Osteoblast (primary cell): ENCODE measurements at regions not wholly inside any gene's neighbourhood (a gene's known extent, or its start where the extent isn't known, plus 50 kb on each side); places are given as distances from the start of the nearest gene placed in this dataset.

ENCODE experiments used
- DNase-seq: peaks from one replicate; pipeline ENCODE4 v3.0.0; 2011; ENCODE audit warnings: low spot score, mixed read lengths; ENCODE audit not compliant: insufficient read length; ENCODE audit errors: missing footprints
- H2AFZ ChIP-seq: 2 replicates; pipeline ENCODE4 v1.6.0; 2011; ENCODE audit warnings: mild to moderate bottlenecking, low read length
- H3K27ac ChIP-seq: 2 replicates; pipeline ENCODE4 v1.5.1; 2011; ENCODE audit warnings: mild to moderate bottlenecking, low read depth, low read length, moderate library complexity
- H3K27me3 ChIP-seq: 2 replicates; pipeline ENCODE4 v1.6.0; 2012; ENCODE audit warnings: mild to moderate bottlenecking, control low read depth, inconsistent platforms, low read length, moderate library complexity; ENCODE audit not compliant: insufficient read depth
- H3K36me3 ChIP-seq: 2 replicates; pipeline ENCODE4 v1.5.1; 2011; ENCODE audit warnings: mild to moderate bottlenecking, low read length, control low read depth, moderate library complexity; ENCODE audit not compliant: insufficient read depth
- H3K4me1 ChIP-seq: 2 replicates; pipeline ENCODE4 v1.5.1; 2011; ENCODE audit warnings: mild to moderate bottlenecking, low read length, control low read depth, moderate library complexity; ENCODE audit not compliant: insufficient read depth
- H3K4me2 ChIP-seq: 2 replicates; pipeline ENCODE4 v1.6.0; 2011; ENCODE audit warnings: mild to moderate bottlenecking, low read length; ENCODE audit not compliant: insufficient read depth
- H3K4me3 ChIP-seq: fragments of 200-600 bp; sonication (generic); 3 replicates; pipeline ENCODE4 v1.5.1; 2012; ENCODE audit warnings: mild to moderate bottlenecking, low read length, inconsistent platforms; ENCODE audit not compliant: insufficient read depth
- H3K79me2 ChIP-seq: 2 replicates; pipeline ENCODE4 v1.6.0; 2012; ENCODE audit warnings: mild to moderate bottlenecking, low read length, control low read depth, inconsistent platforms; ENCODE audit not compliant: insufficient read depth
- H3K9me3 ChIP-seq: 2 replicates; pipeline ENCODE4 v1.5.1; 2011; ENCODE audit warnings: low read depth, low read length, control low read depth
- H4K20me1 ChIP-seq: 2 replicates; pipeline ENCODE4 v1.6.0; 2012; ENCODE audit warnings: mild to moderate bottlenecking, low read length, control low read depth; ENCODE audit not compliant: insufficient read depth
- CTCF ChIP-seq: IDR thresholded peaks from 2 replicates; pipeline ENCODE4 v1.5.1; 2011; ENCODE audit warnings: mild to moderate bottlenecking, low read depth, low read length, moderate library complexity; ENCODE audit errors: extremely low read depth

GRCh38 chr2:84083984-84084383, 375.1 kb downstream of the SUCLG1 start:
- Histone ChIP-seq H3K4me1 (no peaks in the 10 kb centered on the region), H4K20me1 (no peaks in the 10 kb centered on the region), H3K9me3 (peaks cover 9% of the 10 kb centered on the region), H3K36me3 (no peaks in the 10 kb centered on the region), H2AFZ (no peak overlapping the region), H3K27ac (no peak overlapping the region), H3K4me2 (no peak overlapping the region), H3K79me2 (no peaks in the 10 kb centered on the region), H3K4me3 (no peak overlapping the region), H3K27me3 (no peaks in the 10 kb centered on the region)
- no peak for TF ChIP-seq CTCF
- DNase-seq = no peak

DNA sequence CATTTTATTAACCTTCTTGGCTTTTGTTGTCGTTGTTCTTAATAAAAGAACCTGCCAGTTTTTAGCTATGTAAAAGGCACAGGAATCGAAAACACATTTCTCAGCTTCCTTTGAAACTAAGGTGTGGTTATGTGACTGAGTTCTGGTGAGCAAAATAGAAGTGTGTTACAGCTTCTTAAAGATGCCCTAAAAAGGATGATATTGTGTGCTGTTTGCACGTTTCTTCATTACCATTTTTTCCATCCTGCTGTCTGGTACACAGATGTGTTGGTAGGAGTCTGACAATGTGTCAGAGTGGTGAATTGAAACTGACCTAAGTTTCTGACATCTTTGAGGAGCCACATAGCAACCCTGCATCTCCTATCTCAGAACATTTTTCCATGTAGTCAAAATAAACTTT, 380.6 kb downstream of the SUCLG1 start:
- no peak for TF ChIP-seq CTCF
- DNase-seq = no peak
- peaks cover 5% of the 10 kb centered on the region for H3K9me3 ChIP-seq
- H3K27ac ChIP-seq = no peak overlapping the region
- H3K79me2 ChIP-seq = no peaks in the 10 kb centered on the region
- H3K4me2 ChIP-seq = no peak overlapping the region
- no peaks in the 10 kb centered on the region for H3K4me1 ChIP-seq
- H3K27me3 ChIP-seq = no peaks in the 10 kb centered on the region
- no peaks in the 10 kb centered on the region for H3K36me3 ChIP-seq
- H2AFZ ChIP-seq = no peak overlapping the region
- H4K20me1 ChIP-seq = no peaks in the 10 kb centered on the region
- H3K4me3 ChIP-seq = no peak overlapping the region

GRCh38 chr2:84077496-84077895, 381.6 kb downstream of the SUCLG1 start:
- no peak overlapping the region for H3K4me2 ChIP-seq
- DNase-seq = no peak

DNA sequence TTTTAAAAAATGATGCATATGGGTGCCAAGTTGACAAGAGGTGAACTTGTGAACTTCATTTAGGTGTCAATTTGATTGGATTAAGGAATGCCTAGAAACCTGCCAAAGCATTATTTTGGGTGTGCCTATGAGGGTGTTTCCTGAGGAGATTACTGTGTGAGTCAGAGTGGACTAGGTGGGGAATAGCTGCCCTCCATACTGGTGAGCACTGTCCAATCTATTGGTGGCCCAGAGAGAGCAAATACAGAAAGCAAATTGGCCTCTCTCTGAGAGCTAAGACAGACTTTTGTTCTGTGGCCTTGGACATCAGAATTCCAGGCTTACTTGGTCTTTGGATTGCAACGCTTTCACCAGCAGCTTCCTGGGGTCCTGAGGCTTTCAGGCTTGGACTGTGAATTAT, 388.0 kb downstream of the SUCLG1 start:
- no peak overlapping the region for H2AFZ ChIP-seq
- no peaks in the 10 kb centered on the region for H4K20me1 ChIP-seq
- no peak overlapping the region for H3K4me3 ChIP-seq
- H3K4me1 ChIP-seq = no peaks in the 10 kb centered on the region
- no peaks in the 10 kb centered on the region for H3K9me3 ChIP-seq
- no peaks in the 10 kb centered on the region for H3K36me3 ChIP-seq
- H3K79me2 ChIP-seq = no peaks in the 10 kb centered on the region
- H3K27me3 ChIP-seq = no peaks in the 10 kb centered on the region
- no peak overlapping the region for H3K4me2 ChIP-seq
- DNase-seq = no peak
- no peak for TF ChIP-seq CTCF
- no peak overlapping the region for H3K27ac ChIP-seq

More at GRCh38 chr2:84077496-84077895, 381.6 kb downstream of the SUCLG1 start:
- Histone ChIP-seq H3K36me3 (no peaks in the 10 kb centered on the region), H3K4me1 (no peaks in the 10 kb centered on the region), H2AFZ (no peak overlapping the region), H3K4me3 (no peak overlapping the region), H3K9me3 (peaks cover 5% of the 10 kb centered on the region), H3K27me3 (no peaks in the 10 kb centered on the region), H3K27ac (no peak overlapping the region), H4K20me1 (no peaks in the 10 kb centered on the region), H3K79me2 (no peaks in the 10 kb centered on the region)
- TF ChIP-seq CTCF = no peak
